ENCODE measurements at regions not wholly inside any gene's neighbourhood (a gene's known extent, or its start where the extent isn't known, plus 50 kb on each side); places are given as distances from the start of the nearest gene placed in this dataset.

GRCh38 chr16:54443352-54443751 lies 156.8 kb upstream of the IRX3 start:
- DNase-seq (ENCODE audit: low spot score in 2 of 2) = no peak
- intact Hi-C loops (cut with DNase I) = no loop called here

DNA sequence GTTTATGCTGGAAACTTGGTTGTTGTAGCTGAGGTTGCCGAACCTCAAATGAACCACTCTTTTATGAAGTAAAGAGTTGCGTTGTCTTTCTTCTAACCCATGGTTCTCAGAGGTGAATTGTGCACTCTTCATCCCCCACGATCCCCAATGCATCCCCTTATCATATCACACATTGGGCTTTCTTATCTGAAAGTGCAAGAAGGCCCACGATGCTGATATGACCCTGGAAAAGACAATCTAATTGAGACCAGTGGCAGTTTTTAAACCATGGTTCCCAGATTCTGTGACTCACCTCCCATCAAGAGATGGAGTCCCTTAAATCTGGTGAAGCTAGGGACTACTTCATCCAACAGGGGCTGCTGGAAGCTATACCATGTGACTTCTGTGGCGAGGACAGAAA lies 156.3 kb upstream of the IRX3 start:
- Histone ChIP-seq H3K4me3 (no peak overlapping the region), H3K4me1 (no peaks in the 10 kb centered on the region), H3K9me3 (no peaks in the 10 kb centered on the region), H3K36me3 (no peaks in the 10 kb centered on the region), H3K27me3 (no peaks in the 10 kb centered on the region), H3K27ac (no peak overlapping the region)
- TF ChIP-seq, protein P1, sequence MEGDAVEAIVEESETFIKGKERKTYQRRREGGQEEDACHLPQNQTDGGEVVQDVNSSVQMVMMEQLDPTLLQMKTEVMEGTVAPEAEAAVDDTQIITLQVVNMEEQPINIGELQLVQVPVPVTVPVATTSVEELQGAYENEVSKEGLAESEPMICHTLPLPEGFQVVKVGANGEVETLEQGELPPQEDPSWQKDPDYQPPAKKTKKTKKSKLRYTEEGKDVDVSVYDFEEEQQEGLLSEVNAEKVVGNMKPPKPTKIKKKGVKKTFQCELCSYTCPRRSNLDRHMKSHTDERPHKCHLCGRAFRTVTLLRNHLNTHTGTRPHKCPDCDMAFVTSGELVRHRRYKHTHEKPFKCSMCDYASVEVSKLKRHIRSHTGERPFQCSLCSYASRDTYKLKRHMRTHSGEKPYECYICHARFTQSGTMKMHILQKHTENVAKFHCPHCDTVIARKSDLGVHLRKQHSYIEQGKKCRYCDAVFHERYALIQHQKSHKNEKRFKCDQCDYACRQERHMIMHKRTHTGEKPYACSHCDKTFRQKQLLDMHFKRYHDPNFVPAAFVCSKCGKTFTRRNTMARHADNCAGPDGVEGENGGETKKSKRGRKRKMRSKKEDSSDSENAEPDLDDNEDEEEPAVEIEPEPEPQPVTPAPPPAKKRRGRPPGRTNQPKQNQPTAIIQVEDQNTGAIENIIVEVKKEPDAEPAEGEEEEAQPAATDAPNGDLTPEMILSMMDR (IDR thresholded peaks at IDR 0.05) = no peak
- intact Hi-C loops (cut with DNase I) = no loop called here
- no peak for DNase-seq (ENCODE audit: low spot score in 2 of 2)

More at GRCh38 chr16:54443352-54443751, 156.8 kb upstream of the IRX3 start:
- H3K9me3 ChIP-seq = no peaks in the 10 kb centered on the region
- no peak overlapping the region for H3K4me3 ChIP-seq
- no peaks in the 10 kb centered on the region for H3K36me3 ChIP-seq
- no peaks in the 10 kb centered on the region for H3K4me1 ChIP-seq
- H3K27me3 ChIP-seq = no peaks in the 10 kb centered on the region
- H3K27ac ChIP-seq = no peak overlapping the region
- TF ChIP-seq, protein P1 (IDR thresholded peaks at IDR 0.05) = no peak

- TF ChIP-seq, protein P1 (IDR thresholded peaks at IDR 0.05) = no peak
- Histone ChIP-seq H3K9me3 (no peaks in the 10 kb centered on the region), H3K36me3 (no peaks in the 10 kb centered on the region), H3K27ac (no peak overlapping the region), H3K27me3 (no peaks in the 10 kb centered on the region), H3K4me3 (no peak overlapping the region), H3K4me1 (no peaks in the 10 kb centered on the region)
- DNase-seq (ENCODE audit: low spot score in 2 of 2) = no peak
- intact Hi-C loops (cut with DNase I) = no loop called here
Measured at GRCh38 chr16:54438469-54438868, 151.9 kb upstream of the IRX3 start.

- H3K27me3 ChIP-seq = no peaks in the 10 kb centered on the region
- TF ChIP-seq, protein P1 (IDR thresholded peaks at IDR 0.05) = no peak
- H3K27ac ChIP-seq = no peak overlapping the region
- no peak for DNase-seq (ENCODE audit: low spot score in 2 of 2)
- H3K9me3 ChIP-seq = no peaks in the 10 kb centered on the region
- H3K4me3 ChIP-seq = no peak overlapping the region
- H3K36me3 ChIP-seq = no peaks in the 10 kb centered on the region
- H3K4me1 ChIP-seq = no peaks in the 10 kb centered on the region
- intact Hi-C loops (cut with DNase I) = no loop called here
Measured at GRCh38 chr16:54437921-54438320, 151.3 kb upstream of the IRX3 start.

DNA sequence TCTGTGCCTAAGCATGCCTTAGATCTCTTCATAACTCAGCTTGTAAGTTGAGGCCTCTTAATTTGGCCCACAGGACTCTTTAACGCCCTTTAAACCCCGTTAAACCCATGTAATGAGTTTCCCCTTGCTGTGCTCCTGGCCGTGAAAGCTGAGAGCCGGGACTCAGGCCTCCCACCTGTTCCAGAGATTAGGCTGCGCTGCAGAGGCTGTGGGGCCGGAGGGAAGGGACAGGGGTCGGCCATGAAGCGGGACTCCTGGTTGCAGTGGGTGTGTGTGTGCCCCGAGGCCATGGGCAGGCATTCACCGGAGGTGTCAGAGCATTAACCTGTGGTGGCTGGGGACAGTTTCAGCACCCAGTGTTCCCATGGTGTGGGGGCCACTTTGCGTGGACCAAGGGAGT lies 150.8 kb upstream of the IRX3 start:
- Histone ChIP-seq H3K27me3 (no peaks in the 10 kb centered on the region), H3K9me3 (no peaks in the 10 kb centered on the region), H3K27ac (no peak overlapping the region), H3K4me1 (no peaks in the 10 kb centered on the region), H3K36me3 (no peaks in the 10 kb centered on the region), H3K4me3 (no peak overlapping the region)
- TF ChIP-seq, protein P1 (IDR thresholded peaks at IDR 0.05) = no peak
- intact Hi-C loops (cut with DNase I) = no loop called here
- no peak for DNase-seq (ENCODE audit: low spot score in 2 of 2)

DNA sequence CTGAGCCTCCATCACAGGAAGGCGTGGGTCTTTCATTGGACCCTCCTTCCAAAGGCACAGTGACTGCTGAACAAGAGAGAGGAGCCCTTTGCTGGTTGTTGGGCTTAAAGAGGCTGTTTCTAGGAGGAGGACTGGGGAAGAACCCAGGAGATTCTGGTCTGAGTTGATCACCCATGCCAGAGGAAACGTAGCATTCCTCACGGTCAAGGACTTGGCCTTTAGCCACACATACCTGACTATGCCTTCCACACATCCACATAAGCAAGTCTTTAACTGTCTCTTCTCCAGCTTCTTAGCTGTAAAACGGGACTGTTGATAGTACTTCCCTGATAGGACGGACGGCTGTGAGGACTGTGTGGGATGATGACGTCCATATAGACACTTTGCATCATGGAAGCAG lies 149.8 kb upstream of the IRX3 start:
- no peaks in the 10 kb centered on the region for H3K36me3 ChIP-seq
- TF ChIP-seq, protein P1 (IDR thresholded peaks at IDR 0.05) = no peak
- intact Hi-C loops (cut with DNase I) = no loop called here
- H3K27me3 ChIP-seq = no peaks in the 10 kb centered on the region
- H3K9me3 ChIP-seq = no peaks in the 10 kb centered on the region
- H3K4me3 ChIP-seq = no peak overlapping the region
- H3K27ac ChIP-seq = no peak overlapping the region
- DNase-seq (ENCODE audit: low spot score in 2 of 2) = no peak
- no peaks in the 10 kb centered on the region for H3K4me1 ChIP-seq
